LNCAP (cell line): ENCODE measurements at regions not wholly inside any gene's neighbourhood (a gene's known extent, or its start where the extent isn't known, plus 50 kb on each side); places are given as distances from the start of the nearest gene placed in this dataset.

Experiments
- CTCF ChIP-seq: fragments of 450-650 bp; IDR thresholded peaks from 2 replicates; pipeline ENCODE4 v1.5.1; 2017; ENCODE audit warnings: mild to moderate bottlenecking

GRCh38 chr6:53426117-53426516 is 77.4 kb upstream of the ELOVL5 start:
- no peak for TF ChIP-seq CTCF

GRCh38 chr6:53424976-53425718 is 76.4 kb upstream of the ELOVL5 start:
- no peak for TF ChIP-seq CTCF

GRCh38 chr6:53424300-53424699 is 75.5 kb upstream of the ELOVL5 start:
- no peak for TF ChIP-seq CTCF

- TF ChIP-seq CTCF: no peak
Measured at GRCh38 chr6:53419026-53419425, 70.3 kb upstream of the ELOVL5 start.

- no peak for TF ChIP-seq CTCF
Measured at GRCh38 chr6:53418288-53418687, 69.5 kb upstream of the ELOVL5 start.

- TF ChIP-seq CTCF: no peak
Measured at GRCh38 chr6:53417141-53417540, 68.4 kb upstream of the ELOVL5 start.

- no peak for TF ChIP-seq CTCF
Measured at GRCh38 chr6:53413326-53413725, 64.6 kb upstream of the ELOVL5 start.

- no peak for TF ChIP-seq CTCF
Measured at GRCh38 chr6:53412751-53413150, 64.0 kb upstream of the ELOVL5 start.
